ENCODE measurements at regions not wholly inside any gene's neighbourhood (a gene's known extent, or its start where the extent isn't known, plus 50 kb on each side); places are given as distances from the start of the nearest gene placed in this dataset.

GRCh38 chr9:103530934-103531333, 535.8 kb downstream of the CYLC2 start:
- ATAC-seq, result no peak
- Histone ChIP-seq H3K36me3 (no peaks in the 10 kb centered on the region), H3K9me3 (peaks cover 0 to 3% of the 10 kb centered on the region in 2 donors), H3K27me3 (no peaks in the 10 kb centered on the region), H3K27ac (no peak overlapping the region), H3K4me1 (no peaks in the 10 kb centered on the region), H3K4me3 (no peak overlapping the region)
- no peak for TF ChIP-seq CTCF (IDR thresholded peaks at IDR 0.05)
- intact Hi-C loops (cut with DNase I), result no loop called here
- DNase-seq, result no peak

DNA sequence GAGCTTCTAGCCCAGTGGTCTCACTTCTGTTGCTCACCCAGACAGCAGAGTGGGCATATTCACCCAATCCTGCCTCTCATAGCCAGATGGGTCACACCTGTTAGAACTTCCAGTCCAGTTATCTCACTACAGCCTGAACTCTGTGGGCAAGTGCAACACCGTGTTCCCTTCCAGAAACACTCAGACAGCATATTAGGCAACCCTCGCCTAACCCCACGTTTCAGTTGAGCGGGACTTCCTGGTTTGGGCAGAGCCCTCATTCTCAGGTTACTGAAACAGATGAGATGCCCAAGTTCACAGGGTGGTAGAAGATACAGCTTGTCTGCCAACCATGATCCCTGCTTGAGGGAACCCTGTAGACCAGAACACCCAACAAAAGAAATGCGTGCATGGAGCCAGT, 538.2 kb downstream of the CYLC2 start:
- no peak for TF ChIP-seq CTCF (IDR thresholded peaks at IDR 0.05)
- Histone ChIP-seq H3K27me3 (no peaks in the 10 kb centered on the region), H3K27ac (no peak overlapping the region), H3K4me1 (no peaks in the 10 kb centered on the region), H3K4me3 (no peak overlapping the region), H3K36me3 (no peaks in the 10 kb centered on the region), H3K9me3 (peaks cover 0 to 3% of the 10 kb centered on the region in 2 donors)
- no peak for DNase-seq
- intact Hi-C loops (cut with DNase I), result no loop called here
- ATAC-seq, result no peak

GRCh38 chr9:103537426-103537825, 542.3 kb downstream of the CYLC2 start:
- Histone ChIP-seq H3K36me3 (no peaks in the 10 kb centered on the region), H3K27me3 (no peaks in the 10 kb centered on the region), H3K4me1 (no peaks in the 10 kb centered on the region), H3K27ac (no peak overlapping the region), H3K9me3 (peaks cover 0 to 3% of the 10 kb centered on the region in 2 donors), H3K4me3 (no peak overlapping the region)
- intact Hi-C loops (cut with DNase I), result no loop called here
- DNase-seq, result no peak
- TF ChIP-seq CTCF (IDR thresholded peaks at IDR 0.05), result no peak
- no peak for ATAC-seq

- Histone ChIP-seq H3K27ac (no peak overlapping the region), H3K4me1 (no peaks in the 10 kb centered on the region), H3K27me3 (no peaks in the 10 kb centered on the region), H3K36me3 (no peaks in the 10 kb centered on the region), H3K4me3 (no peak overlapping the region), H3K9me3 (peaks cover 0 to 1% of the 10 kb centered on the region in 2 donors)
- intact Hi-C loops (cut with DNase I), result no loop called here
- ATAC-seq, result no peak
- no peak for DNase-seq
- no peak for TF ChIP-seq CTCF (IDR thresholded peaks at IDR 0.05)
Measured at GRCh38 chr9:103545260-103545659, 548.8 kb upstream of the SMC2 start.

DNA sequence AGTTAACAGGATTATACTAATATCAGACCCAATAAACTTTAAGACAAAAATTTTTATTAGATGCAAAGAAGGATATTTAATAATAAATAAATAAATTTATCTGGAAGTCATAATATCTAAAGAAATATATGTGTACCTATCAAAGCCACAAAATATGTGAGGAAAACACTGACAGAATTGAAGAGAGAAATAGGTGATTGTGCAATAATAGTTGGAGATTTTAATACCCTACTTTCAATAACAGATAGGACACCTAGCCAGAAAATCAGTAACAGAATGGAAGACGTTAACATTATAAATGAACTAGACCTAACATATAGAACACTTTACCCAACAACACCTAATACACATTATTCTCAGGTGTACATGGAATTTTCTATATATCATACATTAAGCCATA, 541.4 kb upstream of the SMC2 start:
- Histone ChIP-seq H3K27me3 (no peaks in the 10 kb centered on the region), H3K9me3 (peaks cover 0 to 13% of the 10 kb centered on the region in 2 donors), H3K4me3 (no peak overlapping the region), H3K4me1 (no peaks in the 10 kb centered on the region), H3K27ac (no peak overlapping the region), H3K36me3 (no peaks in the 10 kb centered on the region)
- no peak for ATAC-seq
- no peak for TF ChIP-seq CTCF (IDR thresholded peaks at IDR 0.05)
- intact Hi-C loops (cut with DNase I), result no loop called here
- no peak for DNase-seq
